ENCODE measurements at regions not wholly inside any gene's neighbourhood (a gene's known extent, or its start where the extent isn't known, plus 50 kb on each side); places are given as distances from the start of the nearest gene placed in this dataset.
A peak's percentile ranks its signal among the peaks of the same experiment; 100 is the strongest.
"Not testable (repeated sequence)": the region's sequence is repeated elsewhere in the genome, so short reads cannot be mapped to it uniquely, and the experiment has no call there.

- no peak for DNase-seq
Observed at GRCh38 chr4:157772907-157773306, 399.9 kb downstream of the GASK1B start.

- DNase-seq = no peak
Observed at GRCh38 chr4:157768419-157768818, 404.4 kb downstream of the GASK1B start.

- no peak for DNase-seq
Observed at GRCh38 chr4:157763490-157763889, 409.3 kb downstream of the GASK1B start.

GRCh38 chr4:157754410-157754809 lies 418.4 kb downstream of the GASK1B start:
- DNase-seq = no peak

GRCh38 chr4:157751631-157752030 lies 421.2 kb downstream of the GASK1B start:
- no peak for DNase-seq

- DNase-seq = no peak
Observed at GRCh38 chr4:157741642-157742041, 431.2 kb downstream of the GASK1B start.

GRCh38 chr4:157739242-157739641 lies 433.6 kb downstream of the GASK1B start:
- no peak for DNase-seq

GRCh38 chr4:157728215-157728614 lies 444.6 kb downstream of the GASK1B start:
- DNase-seq = no peak

- DNase-seq = no peak
Observed at GRCh38 chr4:157727163-157727562, 445.7 kb downstream of the GASK1B start.

- no peak for DNase-seq
Observed at GRCh38 chr4:157722146-157722545, 450.7 kb downstream of the GASK1B start.

GRCh38 chr4:157713342-157713741 lies 459.5 kb downstream of the GASK1B start:
- DNase-seq = peak in 1 of 3 experiments; percentile 26

- DNase-seq = peak in 1 of 3 experiments; percentile 38
Observed at GRCh38 chr4:157706155-157706554, 466.7 kb downstream of the GASK1B start.

- DNase-seq = no peak
Observed at GRCh38 chr4:157702831-157703230, 470.0 kb downstream of the GASK1B start.

GRCh38 chr4:157701695-157701994 lies 471.2 kb downstream of the GASK1B start:
- DNase-seq = no peak

GRCh38 chr4:157700898-157701694 lies 471.7 kb downstream of the GASK1B start:
- no peak for DNase-seq

- DNase-seq = no peak
Observed at GRCh38 chr4:157689476-157689875, 468.9 kb downstream of the GRIA2 start.

- DNase-seq = no peak
Observed at GRCh38 chr4:157687971-157688370, 467.4 kb downstream of the GRIA2 start.

- DNase-seq = not testable (repeated sequence)
Observed at GRCh38 chr4:157679326-157679725, 458.8 kb downstream of the GRIA2 start.

- no peak for DNase-seq
Observed at GRCh38 chr4:157678478-157678877, 457.9 kb downstream of the GRIA2 start.

- DNase-seq = peak in 1 of 3 experiments; percentile 6
Observed at GRCh38 chr4:157674699-157675098, 454.2 kb downstream of the GRIA2 start.

- DNase-seq = no peak
Observed at GRCh38 chr4:157667836-157668235, 447.3 kb downstream of the GRIA2 start.

- DNase-seq = no peak
Observed at GRCh38 chr4:157664726-157665125, 444.2 kb downstream of the GRIA2 start.

- DNase-seq = no peak
Observed at GRCh38 chr4:157655096-157655809, 434.7 kb downstream of the GRIA2 start.

- DNase-seq = no peak
Observed at GRCh38 chr4:157643257-157643656, 422.7 kb downstream of the GRIA2 start.

GRCh38 chr4:157634057-157634456 lies 413.5 kb downstream of the GRIA2 start:
- DNase-seq = no peak

Data from NCI-H1417 (cell line).